ENCODE measurements at regions not wholly inside any gene's neighbourhood (a gene's known extent, or its start where the extent isn't known, plus 50 kb on each side); places are given as distances from the start of the nearest gene placed in this dataset.
"Not testable (repeated sequence)": the region's sequence is repeated elsewhere in the genome, so short reads cannot be mapped to it uniquely, and the experiment has no call there.

GRCh38 chr2:21194147-21194546 lies 70.4 kb downstream of the TDRD15 start:
- DNase-seq (ENCODE audit: low spot score), result no peak

GRCh38 chr2:21194858-21195271 lies 71.1 kb downstream of the TDRD15 start:
- DNase-seq (ENCODE audit: low spot score), result no peak

GRCh38 chr2:21195326-21195725 lies 71.6 kb downstream of the TDRD15 start:
- no peak for DNase-seq (ENCODE audit: low spot score)

- no peak for DNase-seq (ENCODE audit: low spot score)
These were observed 74.9 kb downstream of the TDRD15 start for GRCh38 chr2:21198637-21199036.

- no peak for DNase-seq (ENCODE audit: low spot score)
These were observed 80.2 kb downstream of the TDRD15 start for GRCh38 chr2:21203976-21204375.

GRCh38 chr2:21214085-21214484 lies 90.3 kb downstream of the TDRD15 start:
- not testable (repeated sequence) for DNase-seq (ENCODE audit: low spot score)

GRCh38 chr2:21217442-21217841 lies 93.7 kb downstream of the TDRD15 start:
- DNase-seq (ENCODE audit: low spot score), result no peak

- no peak for DNase-seq (ENCODE audit: low spot score)
These were observed 97.2 kb downstream of the TDRD15 start for GRCh38 chr2:21220930-21221329.

GRCh38 chr2:21223618-21224017 lies 99.8 kb downstream of the TDRD15 start:
- DNase-seq (ENCODE audit: low spot score), result no peak

- DNase-seq (ENCODE audit: low spot score), result no peak
These were observed 104.5 kb downstream of the TDRD15 start for GRCh38 chr2:21228041-21228895.

GRCh38 chr2:21229302-21229701 lies 105.5 kb downstream of the TDRD15 start:
- DNase-seq (ENCODE audit: low spot score), result no peak

- no peak for DNase-seq (ENCODE audit: low spot score)
These were observed 106.4 kb downstream of the TDRD15 start for GRCh38 chr2:21230140-21230539.

GRCh38 chr2:21231985-21232384 lies 108.2 kb downstream of the TDRD15 start:
- no peak for DNase-seq (ENCODE audit: low spot score)

- no peak for DNase-seq (ENCODE audit: low spot score)
These were observed 109.4 kb downstream of the TDRD15 start for GRCh38 chr2:21233194-21233593.

- no peak for DNase-seq (ENCODE audit: low spot score)
These were observed 110.2 kb downstream of the TDRD15 start for GRCh38 chr2:21234001-21234400.

- no peak for DNase-seq (ENCODE audit: low spot score)
These were observed 110.8 kb downstream of the TDRD15 start for GRCh38 chr2:21234464-21235120.

GRCh38 chr2:21239749-21240148 lies 116.0 kb downstream of the TDRD15 start:
- not testable (repeated sequence) for DNase-seq (ENCODE audit: low spot score)

GRCh38 chr2:21244161-21244560 lies 120.4 kb downstream of the TDRD15 start:
- DNase-seq (ENCODE audit: low spot score), result no peak

GRCh38 chr2:21245565-21245964 lies 121.8 kb downstream of the TDRD15 start:
- no peak for DNase-seq (ENCODE audit: low spot score)

- no peak for DNase-seq (ENCODE audit: low spot score)
These were observed 125.6 kb downstream of the TDRD15 start for GRCh38 chr2:21249367-21249766.

GRCh38 chr2:21250673-21251072 lies 126.9 kb downstream of the TDRD15 start:
- no peak for DNase-seq (ENCODE audit: low spot score)

GRCh38 chr2:21251216-21251980 lies 127.6 kb downstream of the TDRD15 start:
- no peak for DNase-seq (ENCODE audit: low spot score)
